ENCODE measurements at regions not wholly inside any gene's neighbourhood (a gene's known extent, or its start where the extent isn't known, plus 50 kb on each side); places are given as distances from the start of the nearest gene placed in this dataset.

GRCh38 chr14:30484976-30485375 is 74.0 kb upstream of the G2E3 start:
- H3K4me3 ChIP-seq (ENCODE audit: low read depth in 1 of 2, low read length in 2 of 2) = no peak overlapping the region
- H3K27ac ChIP-seq (ENCODE audit: low read length) = no peak overlapping the region
- H3K36me3 ChIP-seq (ENCODE audit: control insufficient read depth in 1 of 2, insufficient read depth in 2 of 2, low read length in 2 of 2) = no peaks in the 10 kb centered on the region
- no peaks in the 10 kb centered on the region for H3K9me3 ChIP-seq (ENCODE audit: control insufficient read depth in 1 of 2, low read length in 2 of 2)
- H3K4me1 ChIP-seq (ENCODE audit: control insufficient read depth in 1 of 2, insufficient read depth in 2 of 2, low read length in 2 of 2) = no peaks in the 10 kb centered on the region
- H3K27me3 ChIP-seq (ENCODE audit: low read depth, low read length) = no peaks in the 10 kb centered on the region

- no peaks in the 10 kb centered on the region for H3K9me3 ChIP-seq (ENCODE audit: control insufficient read depth in 1 of 2, low read length in 2 of 2)
- H3K4me3 ChIP-seq (ENCODE audit: low read depth in 1 of 2, low read length in 2 of 2) = no peak overlapping the region
- H3K27me3 ChIP-seq (ENCODE audit: low read depth, low read length) = no peaks in the 10 kb centered on the region
- H3K36me3 ChIP-seq (ENCODE audit: control insufficient read depth in 1 of 2, insufficient read depth in 2 of 2, low read length in 2 of 2) = no peaks in the 10 kb centered on the region
- H3K27ac ChIP-seq (ENCODE audit: low read length) = no peak overlapping the region
- H3K4me1 ChIP-seq (ENCODE audit: control insufficient read depth in 1 of 2, insufficient read depth in 2 of 2, low read length in 2 of 2) = no peaks in the 10 kb centered on the region
Observed at GRCh38 chr14:30496852-30497251, 62.1 kb upstream of the G2E3 start.

GRCh38 chr14:30499358-30499757 is 59.6 kb upstream of the G2E3 start:
- no peaks in the 10 kb centered on the region for H3K9me3 ChIP-seq (ENCODE audit: control insufficient read depth in 1 of 2, low read length in 2 of 2)
- no peak overlapping the region for H3K27ac ChIP-seq (ENCODE audit: low read length)
- no peak overlapping the region for H3K4me3 ChIP-seq (ENCODE audit: low read depth in 1 of 2, low read length in 2 of 2)
- no peaks in the 10 kb centered on the region for H3K27me3 ChIP-seq (ENCODE audit: low read depth, low read length)
- no peaks in the 10 kb centered on the region for H3K36me3 ChIP-seq (ENCODE audit: control insufficient read depth in 1 of 2, insufficient read depth in 2 of 2, low read length in 2 of 2)
- H3K4me1 ChIP-seq (ENCODE audit: control insufficient read depth in 1 of 2, insufficient read depth in 2 of 2, low read length in 2 of 2) = no peaks in the 10 kb centered on the region

DNA sequence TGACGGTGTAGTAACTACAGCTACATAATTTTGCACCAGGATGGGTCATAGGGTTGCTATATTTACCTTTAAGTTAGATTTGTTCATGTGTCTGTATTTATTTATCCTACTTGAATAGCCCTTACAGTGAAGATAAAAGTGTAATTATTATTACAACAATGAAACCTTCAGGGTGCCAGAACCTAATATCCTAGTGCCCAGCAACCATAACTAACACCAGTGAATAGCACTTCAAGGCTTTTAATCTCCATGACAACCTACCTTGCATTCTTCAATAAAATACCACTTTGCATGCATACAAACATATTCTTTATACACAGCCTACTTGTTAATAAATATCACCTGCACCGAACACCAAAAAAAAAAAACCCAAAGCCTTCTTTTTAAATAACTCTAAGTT is 58.7 kb upstream of the G2E3 start:
- Histone ChIP-seq H3K36me3 (ENCODE audit: control insufficient read depth in 1 of 2, insufficient read depth in 2 of 2, low read length in 2 of 2) (no peaks in the 10 kb centered on the region), H3K9me3 (ENCODE audit: control insufficient read depth in 1 of 2, low read length in 2 of 2) (no peaks in the 10 kb centered on the region), H3K4me3 (ENCODE audit: low read depth in 1 of 2, low read length in 2 of 2) (no peak overlapping the region), H3K27ac (ENCODE audit: low read length) (no peak overlapping the region), H3K27me3 (ENCODE audit: low read depth, low read length) (no peaks in the 10 kb centered on the region), H3K4me1 (ENCODE audit: control insufficient read depth in 1 of 2, insufficient read depth in 2 of 2, low read length in 2 of 2) (no peaks in the 10 kb centered on the region)

DNA sequence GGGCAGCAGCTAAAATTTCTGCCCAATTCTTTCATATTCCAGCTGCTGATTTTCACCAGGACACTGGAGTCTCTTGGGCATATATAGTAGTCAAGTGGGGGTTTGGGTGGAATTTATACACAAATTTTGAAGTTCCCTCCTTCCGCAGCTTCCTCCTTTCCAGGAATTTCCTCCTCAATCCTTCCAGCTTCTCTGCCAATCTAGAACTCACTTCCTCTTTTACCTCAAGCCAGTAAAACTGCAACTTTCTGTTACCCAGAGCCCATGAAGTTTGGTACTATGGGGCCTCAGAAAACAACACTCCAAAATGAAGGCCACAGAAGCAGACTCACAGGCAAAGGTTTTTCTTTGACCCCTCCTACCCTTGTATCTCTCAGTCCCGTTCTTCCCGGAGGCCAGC is 51.7 kb upstream of the G2E3 start:
- H3K4me1 ChIP-seq (ENCODE audit: control insufficient read depth in 1 of 2, insufficient read depth in 2 of 2, low read length in 2 of 2) = no peaks in the 10 kb centered on the region
- H3K27ac ChIP-seq (ENCODE audit: low read length) = no peak overlapping the region
- no peak overlapping the region for H3K4me3 ChIP-seq (ENCODE audit: low read depth in 1 of 2, low read length in 2 of 2)
- H3K9me3 ChIP-seq (ENCODE audit: control insufficient read depth in 1 of 2, low read length in 2 of 2) = no peaks in the 10 kb centered on the region
- no peaks in the 10 kb centered on the region for H3K27me3 ChIP-seq (ENCODE audit: low read depth, low read length)
- no peaks in the 10 kb centered on the region for H3K36me3 ChIP-seq (ENCODE audit: control insufficient read depth in 1 of 2, insufficient read depth in 2 of 2, low read length in 2 of 2)

Data from muscle layer of duodenum (tissue), 2 donors.